Panc1 (cell line): ENCODE measurements at regions not wholly inside any gene's neighbourhood (a gene's known extent, or its start where the extent isn't known, plus 50 kb on each side); places are given as distances from the start of the nearest gene placed in this dataset.

Source experiments
- POLR2AphosphoS5 ChIP-seq: IDR thresholded peaks from 2 replicates; pipeline ENCODE4 v1.6.1; 2012; ENCODE audit warnings: mild to moderate bottlenecking, low read depth, low read length, moderate library complexity
- TF ChIP-seq, protein P1 (sequence below): fragments of 450-650 bp; IDR thresholded peaks from 2 replicates; pipeline ENCODE4 v1.5.1; 2017; ENCODE audit warnings: mild to moderate bottlenecking
- TF ChIP-seq, protein P2 (sequence below), 2 experiments: IDR thresholded peaks; 2 replicates each; pipeline ENCODE4 v1.6.1; 2011 to 2012; ENCODE audit warnings: low read depth in 2 of 2, control low read depth in 1 of 2, low read length in 1 of 2, mild to moderate bottlenecking in 1 of 2, moderate library complexity in 1 of 2; ENCODE audit not compliant: insufficient read depth in 1 of 2

DNA sequence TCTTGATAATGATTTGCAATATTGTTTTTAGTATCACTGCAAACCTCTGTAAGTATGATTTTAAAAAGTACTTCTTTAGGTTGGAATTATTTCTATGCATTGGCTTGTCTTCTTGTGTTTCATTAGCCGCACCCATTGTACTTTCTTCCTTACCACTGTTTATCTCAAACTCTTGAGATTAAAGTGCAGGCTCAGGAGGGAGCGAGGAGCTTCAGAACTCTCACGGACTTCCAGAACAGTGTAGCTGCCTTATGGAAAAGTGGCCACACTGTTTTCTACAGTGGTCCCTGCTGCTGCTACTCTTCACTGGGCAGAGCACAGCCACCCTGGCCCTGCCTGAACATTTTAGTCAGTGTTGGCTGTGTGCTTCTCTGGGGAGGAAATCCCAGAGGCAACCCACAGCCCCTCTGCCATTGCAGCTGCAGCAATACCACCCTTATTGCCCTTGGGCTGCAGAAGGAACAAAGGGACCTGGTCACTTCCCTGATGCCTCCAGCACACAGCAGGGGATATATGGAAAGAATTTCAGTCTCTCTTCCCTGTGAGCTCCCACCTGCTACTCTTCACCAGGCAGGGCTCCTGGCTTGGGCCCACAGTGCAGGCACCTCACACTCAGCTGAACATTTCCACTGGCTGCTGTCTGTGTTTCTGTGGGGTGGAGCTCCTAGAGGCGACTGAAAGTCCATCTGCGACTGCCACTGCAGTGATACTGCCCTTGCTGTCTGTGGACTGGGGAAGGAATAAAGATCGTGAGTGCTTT is 91.7 kb upstream of the MAP3K4 start:
- TF ChIP-seq, protein P1, sequence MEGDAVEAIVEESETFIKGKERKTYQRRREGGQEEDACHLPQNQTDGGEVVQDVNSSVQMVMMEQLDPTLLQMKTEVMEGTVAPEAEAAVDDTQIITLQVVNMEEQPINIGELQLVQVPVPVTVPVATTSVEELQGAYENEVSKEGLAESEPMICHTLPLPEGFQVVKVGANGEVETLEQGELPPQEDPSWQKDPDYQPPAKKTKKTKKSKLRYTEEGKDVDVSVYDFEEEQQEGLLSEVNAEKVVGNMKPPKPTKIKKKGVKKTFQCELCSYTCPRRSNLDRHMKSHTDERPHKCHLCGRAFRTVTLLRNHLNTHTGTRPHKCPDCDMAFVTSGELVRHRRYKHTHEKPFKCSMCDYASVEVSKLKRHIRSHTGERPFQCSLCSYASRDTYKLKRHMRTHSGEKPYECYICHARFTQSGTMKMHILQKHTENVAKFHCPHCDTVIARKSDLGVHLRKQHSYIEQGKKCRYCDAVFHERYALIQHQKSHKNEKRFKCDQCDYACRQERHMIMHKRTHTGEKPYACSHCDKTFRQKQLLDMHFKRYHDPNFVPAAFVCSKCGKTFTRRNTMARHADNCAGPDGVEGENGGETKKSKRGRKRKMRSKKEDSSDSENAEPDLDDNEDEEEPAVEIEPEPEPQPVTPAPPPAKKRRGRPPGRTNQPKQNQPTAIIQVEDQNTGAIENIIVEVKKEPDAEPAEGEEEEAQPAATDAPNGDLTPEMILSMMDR = no peak
- TF ChIP-seq, protein P2, sequence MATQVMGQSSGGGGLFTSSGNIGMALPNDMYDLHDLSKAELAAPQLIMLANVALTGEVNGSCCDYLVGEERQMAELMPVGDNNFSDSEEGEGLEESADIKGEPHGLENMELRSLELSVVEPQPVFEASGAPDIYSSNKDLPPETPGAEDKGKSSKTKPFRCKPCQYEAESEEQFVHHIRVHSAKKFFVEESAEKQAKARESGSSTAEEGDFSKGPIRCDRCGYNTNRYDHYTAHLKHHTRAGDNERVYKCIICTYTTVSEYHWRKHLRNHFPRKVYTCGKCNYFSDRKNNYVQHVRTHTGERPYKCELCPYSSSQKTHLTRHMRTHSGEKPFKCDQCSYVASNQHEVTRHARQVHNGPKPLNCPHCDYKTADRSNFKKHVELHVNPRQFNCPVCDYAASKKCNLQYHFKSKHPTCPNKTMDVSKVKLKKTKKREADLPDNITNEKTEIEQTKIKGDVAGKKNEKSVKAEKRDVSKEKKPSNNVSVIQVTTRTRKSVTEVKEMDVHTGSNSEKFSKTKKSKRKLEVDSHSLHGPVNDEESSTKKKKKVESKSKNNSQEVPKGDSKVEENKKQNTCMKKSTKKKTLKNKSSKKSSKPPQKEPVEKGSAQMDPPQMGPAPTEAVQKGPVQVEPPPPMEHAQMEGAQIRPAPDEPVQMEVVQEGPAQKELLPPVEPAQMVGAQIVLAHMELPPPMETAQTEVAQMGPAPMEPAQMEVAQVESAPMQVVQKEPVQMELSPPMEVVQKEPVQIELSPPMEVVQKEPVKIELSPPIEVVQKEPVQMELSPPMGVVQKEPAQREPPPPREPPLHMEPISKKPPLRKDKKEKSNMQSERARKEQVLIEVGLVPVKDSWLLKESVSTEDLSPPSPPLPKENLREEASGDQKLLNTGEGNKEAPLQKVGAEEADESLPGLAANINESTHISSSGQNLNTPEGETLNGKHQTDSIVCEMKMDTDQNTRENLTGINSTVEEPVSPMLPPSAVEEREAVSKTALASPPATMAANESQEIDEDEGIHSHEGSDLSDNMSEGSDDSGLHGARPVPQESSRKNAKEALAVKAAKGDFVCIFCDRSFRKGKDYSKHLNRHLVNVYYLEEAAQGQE (IDR thresholded peaks at IDR 0.05; ENCODE audit: insufficient read depth in 1 of 2, low read depth in 2 of 2, low read length in 1 of 2) = no peak
- TF ChIP-seq POLR2AphosphoS5 = no peak
